GM12892 (cell line): ENCODE measurements at regions not wholly inside any gene's neighbourhood (a gene's known extent, or its start where the extent isn't known, plus 50 kb on each side); places are given as distances from the start of the nearest gene placed in this dataset.
"Not testable (repeated sequence)": the region's sequence is repeated elsewhere in the genome, so short reads cannot be mapped to it uniquely, and the experiment has no call there.

Experiments used
- DNase-seq: peaks from one replicate; pipeline ENCODE4 v3.0.0; 2011; ENCODE audit not compliant: insufficient read length
- FAIRE-seq: peaks from 2 replicates; lab custom pipeline; 2011; peaks lifted over from hg19 to GRCh38; lab: Jason Lieb, UNC
- POLR2A ChIP-seq: IDR thresholded peaks from 2 replicates; pipeline ENCODE4 v1.6.1; 2011; ENCODE audit warnings: low read depth, low read length, control low read depth
- POLR2AphosphoS5 ChIP-seq: IDR thresholded peaks from 2 replicates; pipeline ENCODE4 v1.6.1; 2011; ENCODE audit warnings: low read depth, low read length, control low read depth
- TAF1 ChIP-seq: IDR thresholded peaks from 2 replicates; pipeline ENCODE4 v1.6.1; 2011; ENCODE audit warnings: low read depth, mild to moderate bottlenecking, control low read depth, low read length, borderline replicate concordance

DNA sequence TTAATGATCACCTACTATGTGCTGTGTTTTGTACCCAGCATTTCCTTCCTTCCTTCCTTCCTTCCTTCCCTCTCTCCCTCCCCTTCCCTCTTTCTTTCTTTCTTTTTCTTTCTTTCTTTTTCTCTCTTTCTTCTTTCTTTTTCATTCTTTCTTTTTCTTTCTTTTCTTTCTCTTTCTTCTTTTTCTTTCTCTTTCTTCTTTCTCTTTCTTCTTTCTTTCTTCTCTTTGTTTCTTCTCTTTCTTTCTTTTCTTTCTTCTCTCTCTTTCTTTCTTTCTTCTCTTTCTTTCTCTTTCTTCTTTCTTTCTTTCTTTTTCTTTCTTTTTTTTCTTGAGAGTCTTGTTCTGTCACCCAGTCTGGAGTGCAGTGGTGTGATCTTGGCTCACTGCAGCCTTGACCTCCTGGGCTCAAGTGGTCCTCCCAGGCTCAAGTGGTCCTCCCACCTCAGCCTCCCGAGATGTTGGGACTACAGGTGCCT lies 165.7 kb upstream of the MVB12B start:
- TF ChIP-seq POLR2AphosphoS5, result no peak
- TF ChIP-seq POLR2A, result no peak
- TF ChIP-seq TAF1, result no peak
- FAIRE-seq, result no peak
- DNase-seq, result no peak

DNA sequence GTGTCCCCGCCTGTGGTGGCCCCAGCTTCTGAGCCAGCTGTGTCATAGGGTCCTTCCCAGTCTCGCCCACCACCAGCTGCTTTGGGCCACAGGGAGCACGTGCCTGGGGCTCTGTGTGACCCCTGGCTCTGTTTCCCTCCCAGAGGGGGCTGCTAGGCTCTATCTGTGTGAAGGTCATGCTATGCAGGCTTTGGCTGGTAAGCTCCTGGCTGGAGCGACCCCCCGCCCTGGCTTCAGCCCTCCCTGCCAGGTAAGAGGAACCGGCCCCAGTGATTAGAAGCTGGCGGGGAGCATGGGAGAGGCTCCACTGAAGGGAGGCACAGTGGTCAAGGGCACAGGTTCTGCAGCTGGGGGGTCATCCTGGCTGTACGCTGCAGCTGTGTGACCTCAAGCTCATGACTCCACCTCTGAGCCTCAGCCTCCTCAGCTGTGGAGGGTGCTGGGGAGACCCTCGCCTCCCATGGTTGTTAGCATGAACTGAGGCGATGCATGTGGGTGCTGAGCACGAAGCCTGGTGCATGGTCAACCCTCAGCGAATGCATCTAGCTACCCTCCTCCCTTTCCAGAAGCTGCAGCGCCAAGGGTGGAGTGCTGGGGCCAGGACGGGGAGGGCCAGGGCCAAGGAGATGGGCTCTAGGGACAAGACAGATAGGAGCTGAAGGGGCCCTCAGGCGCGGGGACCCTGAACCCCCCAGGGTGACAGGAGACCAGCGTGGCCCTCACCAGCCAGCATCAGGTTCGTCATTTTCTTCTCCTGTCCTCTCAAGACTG lies 163.8 kb upstream of the MVB12B start:
- no peak for FAIRE-seq
- no peak for DNase-seq
- TF ChIP-seq POLR2AphosphoS5, result no peak
- TF ChIP-seq TAF1, result no peak
- no peak for TF ChIP-seq POLR2A

DNA sequence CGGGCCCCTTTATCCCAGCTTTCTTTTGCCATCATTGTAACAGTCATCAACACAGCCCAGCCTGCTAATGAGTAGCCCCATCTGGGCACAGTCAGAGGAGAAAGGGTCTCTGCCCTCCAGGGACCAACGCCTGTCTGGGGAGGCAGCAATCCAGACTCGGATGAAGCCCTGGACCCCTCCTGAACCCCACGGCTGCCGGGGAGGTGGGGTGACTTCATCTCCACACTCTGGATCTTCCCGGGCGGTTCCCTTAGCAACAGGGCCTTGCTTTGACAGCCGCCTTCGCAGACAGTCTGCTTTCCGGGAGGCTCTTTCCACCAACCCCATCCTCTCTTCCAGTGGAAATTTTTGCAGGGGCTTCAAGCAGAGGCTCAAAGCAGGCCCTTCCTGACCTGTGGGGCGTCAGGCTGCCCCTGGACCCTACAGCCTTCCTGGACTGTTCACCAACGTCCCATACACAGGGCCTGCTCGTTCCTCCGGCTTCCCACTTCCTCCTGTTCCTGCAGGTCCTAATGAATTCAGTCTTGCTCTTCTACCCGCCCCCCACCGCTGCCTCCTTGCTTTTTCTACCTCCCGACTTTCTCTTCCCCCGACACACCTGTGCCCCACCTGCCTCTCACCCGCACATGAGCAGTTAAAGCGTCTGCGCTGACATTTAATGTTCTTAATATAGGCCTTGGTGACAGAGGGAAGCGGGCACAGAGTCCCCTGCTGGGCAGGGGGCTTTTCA lies 161.7 kb upstream of the MVB12B start:
- DNase-seq (no peak), FAIRE-seq (no peak)
- TF ChIP-seq POLR2AphosphoS5, result no peak
- no peak for TF ChIP-seq TAF1
- no peak for TF ChIP-seq POLR2A

DNA sequence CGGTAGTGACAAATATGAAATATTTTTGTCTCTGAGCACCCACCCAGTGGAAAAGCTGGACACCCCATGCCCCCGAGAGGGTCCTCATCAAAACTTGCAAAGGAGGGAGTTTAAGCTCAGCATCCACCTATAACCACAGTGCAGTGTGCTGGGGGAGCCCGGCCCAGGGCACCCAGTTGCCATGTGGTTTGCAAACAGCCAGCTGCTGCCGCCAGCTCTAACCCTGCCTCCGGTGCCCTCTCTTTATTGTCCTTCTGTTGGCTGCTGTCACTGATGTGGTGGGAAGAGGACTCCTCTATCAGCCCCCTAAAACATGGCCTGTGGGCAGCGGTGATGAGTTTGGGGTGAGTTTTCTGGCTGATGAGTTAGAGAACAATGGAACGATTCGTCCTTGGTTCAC lies 160.9 kb upstream of the MVB12B start:
- FAIRE-seq (no peak), DNase-seq (no peak)
- TF ChIP-seq POLR2A (no peak), TAF1 (no peak), POLR2AphosphoS5 (no peak)

DNA sequence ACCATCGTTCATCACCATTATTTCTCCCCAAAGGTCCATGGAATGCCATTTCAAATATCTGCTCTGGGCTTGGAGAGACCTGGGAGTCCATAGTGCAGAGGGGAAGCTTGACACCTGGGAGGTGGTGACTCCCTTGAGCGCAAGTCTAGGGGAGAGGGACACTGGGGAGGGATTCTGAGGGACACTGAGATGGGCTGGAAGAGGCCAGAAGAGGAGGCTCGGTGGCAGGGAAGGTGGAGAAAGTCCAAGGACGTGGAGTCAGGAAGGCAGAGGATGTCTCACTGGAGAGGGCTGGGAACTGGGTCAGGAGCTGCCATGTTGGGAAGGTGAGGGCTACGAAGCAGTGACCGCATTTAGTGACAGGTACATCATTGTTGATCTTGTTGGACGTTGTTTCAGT lies 160.3 kb upstream of the MVB12B start:
- FAIRE-seq (no peak), DNase-seq (no peak)
- no peak for TF ChIP-seq POLR2A
- TF ChIP-seq TAF1, result no peak
- TF ChIP-seq POLR2AphosphoS5, result no peak

DNA sequence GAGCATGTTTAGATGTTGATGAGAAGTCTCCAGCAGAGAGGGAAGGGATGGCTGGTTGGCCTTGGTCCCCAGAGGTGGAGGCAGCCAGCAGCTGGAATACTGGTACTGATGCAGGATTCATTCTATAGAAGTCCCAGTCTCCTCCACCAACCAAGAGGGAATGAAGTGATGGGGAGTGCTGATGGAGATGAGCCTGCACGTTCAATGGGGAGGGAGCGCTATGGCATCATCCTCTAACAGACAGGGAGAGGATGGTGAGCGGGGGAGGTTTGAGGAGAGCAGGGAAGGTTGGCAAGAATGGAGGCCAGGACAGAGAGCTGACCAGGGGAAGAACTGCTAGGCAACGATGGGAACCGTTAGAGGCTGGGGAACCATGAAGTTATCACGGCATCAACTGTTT lies 159.8 kb upstream of the MVB12B start:
- DNase-seq (no peak), FAIRE-seq (no peak)
- TF ChIP-seq POLR2A, result no peak
- no peak for TF ChIP-seq POLR2AphosphoS5
- no peak for TF ChIP-seq TAF1

DNA sequence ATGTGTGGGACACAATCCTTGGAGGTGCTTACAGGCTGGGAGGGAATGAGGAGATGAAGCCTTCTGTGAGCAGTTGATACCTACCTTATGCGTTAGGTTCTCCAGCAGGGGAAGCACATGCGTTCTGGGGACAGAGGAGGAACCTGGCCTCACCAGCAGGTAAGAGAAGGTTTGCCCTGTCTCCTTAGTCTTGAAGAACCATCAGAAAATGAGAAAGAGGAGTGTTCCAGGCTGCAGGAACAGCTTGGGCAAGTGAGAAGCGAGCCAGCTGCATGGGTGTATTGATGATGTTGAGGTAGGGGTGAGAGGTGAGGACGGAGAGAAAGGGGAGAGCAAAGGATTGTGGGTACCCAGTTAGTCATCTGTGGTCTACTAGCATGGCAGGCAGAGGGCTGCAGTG lies 156.9 kb upstream of the MVB12B start:
- DNase-seq, result no peak
- TF ChIP-seq POLR2A (no peak), POLR2AphosphoS5 (no peak), TAF1 (no peak)
- FAIRE-seq, result no peak

DNA sequence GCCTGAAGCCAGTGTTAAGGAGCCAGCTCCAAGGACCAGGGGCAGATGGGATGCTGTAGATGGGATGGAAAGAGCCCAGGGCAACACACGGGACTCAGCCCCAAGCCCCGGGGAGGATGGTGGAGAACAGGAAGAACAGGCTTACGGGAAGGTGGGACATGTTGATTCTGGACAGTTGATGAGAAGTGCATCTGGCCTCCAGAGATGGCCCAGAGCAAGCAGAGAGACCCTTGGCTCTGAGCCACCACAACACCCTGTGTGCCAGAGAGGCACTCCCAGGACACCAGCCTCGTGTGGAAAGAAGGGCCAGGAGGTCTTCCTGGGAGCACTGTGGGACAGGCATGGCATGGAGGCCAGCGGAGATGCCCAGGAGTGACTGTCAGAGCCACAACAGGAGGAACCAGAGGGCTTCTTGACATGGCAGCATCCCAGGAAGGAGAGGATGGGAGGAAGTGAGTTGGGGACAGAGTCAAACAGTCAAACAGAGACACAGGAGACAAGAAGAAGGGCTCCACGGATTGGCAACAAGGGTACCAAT lies 156.3 kb upstream of the MVB12B start:
- TF ChIP-seq TAF1 (no peak), POLR2AphosphoS5 (no peak), POLR2A (no peak)
- DNase-seq (no peak), FAIRE-seq (no peak)

DNA sequence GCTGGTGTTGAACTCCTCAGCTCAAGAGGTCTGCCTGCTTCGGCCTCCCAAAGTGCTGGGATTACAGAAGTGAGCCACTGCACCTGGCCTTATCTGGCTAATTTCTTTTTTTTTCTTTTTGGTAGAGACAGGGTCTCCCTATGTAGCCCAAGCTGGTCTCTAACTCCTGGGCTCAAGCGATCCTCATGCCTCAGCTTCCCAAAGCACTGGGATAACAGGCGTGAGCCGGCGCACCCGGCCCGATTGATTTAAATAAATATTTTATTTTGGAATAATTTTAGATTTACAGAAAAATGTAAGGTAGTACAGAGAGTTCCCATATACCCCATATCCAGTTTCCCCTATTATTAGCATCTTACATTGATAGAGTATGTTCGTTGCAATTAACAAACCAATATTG lies 155.0 kb upstream of the MVB12B start:
- TF ChIP-seq POLR2A (no peak), POLR2AphosphoS5 (no peak), TAF1 (no peak)
- FAIRE-seq, result no peak
- DNase-seq, result no peak

DNA sequence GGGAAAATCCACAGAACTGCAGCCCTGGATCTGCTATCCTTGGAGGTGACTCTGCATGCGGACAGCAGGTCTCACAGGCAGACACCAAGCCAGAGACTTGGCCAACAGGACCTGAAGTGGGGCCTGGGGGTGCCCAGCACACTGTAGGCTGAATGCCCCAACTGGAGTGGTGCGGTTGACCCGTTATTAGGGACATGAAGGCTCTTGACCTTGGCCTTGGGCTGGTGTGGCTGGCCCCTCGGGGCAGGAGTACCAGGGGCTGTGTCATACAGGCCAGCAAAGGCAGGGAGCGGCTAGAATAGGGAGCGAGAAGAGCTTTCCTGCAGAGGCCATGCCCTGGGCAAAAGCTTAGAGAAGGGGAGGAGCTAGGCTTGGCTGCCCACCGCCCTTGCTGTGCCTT lies 153.2 kb upstream of the MVB12B start:
- FAIRE-seq, result no peak
- no peak for DNase-seq
- no peak for TF ChIP-seq POLR2AphosphoS5
- TF ChIP-seq TAF1, result no peak
- TF ChIP-seq POLR2A, result no peak

DNA sequence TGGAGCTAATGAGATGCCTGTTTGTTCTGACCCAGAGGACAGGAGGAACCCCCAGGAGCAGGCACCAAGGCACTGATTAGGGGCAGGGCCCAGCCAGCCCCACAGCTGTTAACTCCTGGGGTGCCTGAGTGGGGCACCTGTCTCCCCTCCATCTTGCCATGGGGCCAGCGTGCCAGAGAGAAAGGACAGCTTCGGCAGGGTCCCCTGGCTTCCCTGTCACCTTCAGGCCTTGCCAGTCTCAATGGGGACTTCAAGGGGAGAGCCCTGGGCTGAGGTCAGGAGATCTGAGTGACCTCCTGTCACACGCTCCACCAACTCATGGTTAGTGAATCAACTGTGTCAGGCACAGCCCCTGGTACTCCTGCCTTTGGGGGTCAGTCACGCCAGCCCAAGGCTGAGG lies 152.7 kb upstream of the MVB12B start:
- FAIRE-seq (no peak), DNase-seq (no peak)
- no peak for TF ChIP-seq POLR2AphosphoS5
- TF ChIP-seq POLR2A, result no peak
- no peak for TF ChIP-seq TAF1

DNA sequence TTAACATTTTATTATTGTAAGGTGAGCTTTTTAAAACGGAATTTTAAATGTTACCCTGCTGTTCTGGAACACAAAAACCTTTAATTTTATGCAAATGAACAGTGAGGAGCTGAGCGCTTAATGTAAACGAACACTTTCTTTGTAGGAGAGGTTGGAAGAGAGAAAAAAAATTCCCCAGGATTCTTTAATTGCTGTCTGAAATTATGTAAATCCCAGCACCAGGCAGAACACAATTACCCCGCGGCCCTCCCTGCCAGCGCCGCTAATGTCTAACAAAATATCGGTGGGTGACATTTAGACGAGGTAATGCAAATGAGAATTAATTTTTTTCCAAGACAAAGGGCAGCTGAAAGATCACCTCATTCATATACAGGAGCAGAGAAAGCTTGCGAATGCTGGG lies 143.4 kb upstream of the MVB12B start:
- DNase-seq (no peak), FAIRE-seq (no peak)
- TF ChIP-seq POLR2A (no peak), TAF1 (no peak), POLR2AphosphoS5 (no peak)

DNA sequence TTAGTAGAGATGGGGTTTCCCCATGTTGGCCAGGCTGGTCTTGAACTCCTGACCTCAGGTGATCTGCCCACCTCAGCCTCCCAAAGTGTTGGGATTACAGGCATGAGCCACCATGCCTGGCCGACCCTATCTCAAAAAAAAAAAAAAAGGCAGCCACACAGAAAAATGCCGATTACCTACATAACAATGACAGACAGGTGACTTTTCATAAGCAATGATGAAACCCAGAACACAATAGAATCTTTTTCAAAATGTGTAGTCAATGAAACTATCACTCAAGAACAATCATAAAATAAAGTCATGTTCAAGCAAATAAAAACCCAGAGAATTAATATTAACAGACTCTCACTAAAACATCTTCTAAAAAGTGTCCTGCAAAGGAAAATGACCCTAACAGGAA lies 135.6 kb upstream of the MVB12B start:
- DNase-seq, FAIRE-seq: not testable (repeated sequence)
